Nucleus accumbens (tissue), 56 donors: ENCODE measurements at regions not wholly inside any gene's neighbourhood (a gene's known extent, or its start where the extent isn't known, plus 50 kb on each side); places are given as distances from the start of the nearest gene placed in this dataset.
"Not testable (repeated sequence)": the region's sequence is repeated elsewhere in the genome, so short reads cannot be mapped to it uniquely, and the experiment has no call there.

ENCODE experiments used
- DNase-seq, 56 donors: peaks; one replicate each; lab custom pipeline; 2025; lab: John Stamatoyannopoulos, UW

DNA sequence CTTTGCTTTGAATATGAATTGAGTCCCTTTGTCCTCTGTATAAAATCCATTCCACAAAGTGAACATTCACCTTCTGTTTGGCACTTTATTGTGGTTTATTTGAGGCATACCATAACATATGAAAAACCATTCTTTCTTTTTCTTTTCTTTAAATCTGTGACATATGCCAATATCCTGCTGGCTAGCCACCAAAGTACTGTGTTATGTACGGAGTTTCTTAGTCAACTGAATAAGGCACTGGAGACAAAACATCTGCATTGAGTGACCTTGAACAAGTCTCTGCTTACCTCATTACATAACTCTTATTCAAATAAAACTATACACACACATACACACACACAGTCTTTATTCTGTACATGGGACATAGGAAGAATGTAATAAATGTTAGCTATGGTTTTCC, 872.8 kb downstream of the C4orf33 start:
- no peak for DNase-seq

- no peak for DNase-seq
Observed at GRCh38 chr4:129970801-129971200, 874.8 kb downstream of the C4orf33 start.

GRCh38 chr4:129971419-129971818, 875.5 kb downstream of the C4orf33 start:
- no peak for DNase-seq

DNA sequence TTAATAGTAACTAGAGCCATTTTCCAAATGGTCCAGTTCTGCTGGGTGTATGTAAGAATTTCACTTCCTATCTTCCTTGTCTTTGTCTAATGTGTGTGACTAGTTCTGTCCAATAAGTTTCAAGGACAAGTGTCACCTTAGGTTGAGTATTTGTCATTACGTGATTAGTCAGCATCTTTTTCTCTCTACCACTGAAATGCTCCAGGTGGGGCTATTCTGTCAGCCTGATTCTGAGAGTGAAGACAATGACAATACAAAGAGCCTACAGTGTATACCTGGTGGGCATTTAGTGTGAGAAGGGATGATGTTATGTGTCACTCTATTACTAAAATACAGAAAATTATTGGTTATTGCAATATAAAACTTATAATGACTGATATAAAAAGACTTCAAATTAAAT, 876.3 kb downstream of the C4orf33 start:
- no peak for DNase-seq

DNA sequence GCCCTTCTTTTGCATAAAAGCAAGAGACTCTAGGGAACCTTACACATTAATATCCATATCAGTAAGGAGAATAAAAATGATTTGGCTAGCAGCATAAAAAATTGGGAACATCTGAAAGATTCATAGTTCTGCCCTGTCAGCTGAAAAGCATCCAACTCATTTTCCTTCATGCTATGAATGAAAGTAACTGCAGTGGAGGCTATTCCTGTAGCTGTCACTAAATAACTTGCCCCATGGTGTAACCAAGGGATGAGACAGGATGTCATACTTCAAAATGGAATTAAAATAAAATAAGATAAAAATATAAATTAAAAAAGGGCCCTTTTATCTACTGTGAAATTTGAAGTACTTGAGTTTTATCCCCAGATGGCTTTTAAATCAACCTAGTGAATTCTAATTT, 878.8 kb downstream of the C4orf33 start:
- no peak for DNase-seq

DNA sequence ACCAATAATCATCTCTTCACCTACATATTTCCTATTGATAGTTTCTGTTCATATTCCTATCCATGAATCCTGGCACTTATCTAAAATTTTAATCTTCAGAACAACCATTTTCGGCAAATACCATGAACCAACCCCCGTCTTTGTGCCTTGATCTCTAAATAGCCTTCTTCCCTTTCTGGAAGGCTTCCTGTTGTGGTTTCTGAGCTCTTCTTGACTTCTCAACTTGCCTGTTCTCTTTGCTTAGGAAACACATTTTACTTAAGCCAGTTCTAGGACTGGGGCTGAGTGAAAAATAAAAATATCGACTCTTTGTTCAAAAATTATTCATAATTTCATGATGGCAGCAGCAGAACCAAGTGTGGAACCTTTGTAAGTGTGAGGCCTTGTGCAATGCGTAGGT, 882.4 kb downstream of the C4orf33 start:
- no peak for DNase-seq

DNA sequence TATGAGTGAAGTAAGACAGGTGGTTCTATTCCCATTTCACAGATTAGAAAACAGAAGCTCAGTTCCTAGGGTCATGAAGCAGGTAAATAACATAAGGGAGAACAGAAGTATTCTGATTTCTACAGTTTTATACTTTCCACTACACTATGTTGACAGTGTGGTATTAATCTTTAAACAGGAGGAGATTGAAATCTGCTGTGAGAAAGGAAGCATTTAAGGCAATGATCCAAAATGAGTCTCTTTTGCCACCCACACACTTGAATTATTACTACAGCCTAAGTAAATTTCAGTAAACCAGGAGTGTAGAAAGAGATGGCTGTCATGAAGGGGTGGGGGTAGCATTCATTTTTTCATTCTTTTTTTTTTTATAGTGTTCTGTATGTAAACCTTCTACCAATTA, 893.0 kb downstream of the C4orf33 start:
- no peak for DNase-seq

DNA sequence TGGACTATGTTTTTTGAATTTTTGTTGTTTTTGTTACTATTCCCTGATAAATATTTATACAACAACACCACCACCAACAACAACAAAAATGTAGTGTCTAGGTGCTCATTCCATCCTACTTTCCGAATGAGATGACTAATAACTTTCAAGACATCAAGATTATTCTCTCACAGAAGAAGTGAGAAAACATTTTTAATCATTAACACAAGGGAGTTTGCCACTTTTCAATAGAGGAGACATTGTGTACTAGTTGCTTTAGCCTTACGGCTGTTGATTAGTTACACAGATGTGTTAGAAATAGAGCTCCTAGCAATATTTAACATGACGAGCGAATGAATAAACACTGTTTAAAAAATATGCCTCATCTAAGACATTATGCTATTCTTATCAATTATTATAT, 898.8 kb downstream of the C4orf33 start:
- no peak for DNase-seq

- no peak for DNase-seq
Observed at GRCh38 chr4:129998436-129999150, 902.6 kb downstream of the C4orf33 start.

DNA sequence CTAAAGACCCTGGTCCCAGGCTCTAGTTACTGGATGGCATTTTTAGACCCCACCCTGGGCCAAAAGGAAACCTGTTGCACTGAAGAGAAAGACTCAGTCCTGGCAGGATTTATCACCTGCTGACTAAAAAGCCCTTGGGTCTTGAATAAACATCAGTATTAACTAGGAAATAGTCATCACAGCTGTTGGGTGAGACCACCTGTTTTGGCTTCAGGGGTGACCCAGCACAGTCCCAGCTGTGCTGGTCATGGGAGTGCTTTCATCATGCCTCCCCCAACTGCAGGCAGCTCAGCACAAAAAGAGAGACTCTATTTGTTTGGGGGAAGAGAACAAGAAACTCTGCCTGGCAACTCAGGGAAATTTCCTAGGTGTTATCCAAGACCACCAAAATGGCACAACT, 903.2 kb downstream of the C4orf33 start:
- DNase-seq, result no peak

- DNase-seq, result no peak
Observed at GRCh38 chr4:130008461-130008860, 912.5 kb downstream of the C4orf33 start.

- DNase-seq, result not testable (repeated sequence)
Observed at GRCh38 chr4:130012806-130013205, 916.9 kb downstream of the C4orf33 start.

DNA sequence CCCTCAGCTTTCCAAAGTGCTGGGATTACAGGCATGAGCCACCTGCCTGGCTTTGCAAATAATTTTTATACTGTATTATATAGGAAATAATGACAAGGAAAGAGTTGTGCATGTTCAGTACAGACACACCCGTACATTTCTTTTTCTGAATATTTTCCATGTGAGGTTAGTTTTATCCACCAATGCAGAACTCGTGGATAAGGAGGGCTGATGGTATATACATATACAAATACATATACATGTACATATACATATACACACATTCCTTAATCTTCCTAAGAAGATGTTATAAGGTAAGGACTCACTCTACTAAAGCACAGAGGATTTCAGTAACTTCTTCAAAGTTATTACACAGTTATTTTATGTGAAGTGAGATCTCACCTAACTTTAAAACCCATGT, 925.8 kb downstream of the C4orf33 start:
- no peak for DNase-seq

GRCh38 chr4:130023088-130023487, 927.1 kb downstream of the C4orf33 start:
- DNase-seq, result no peak

- DNase-seq, result no peak
Observed at GRCh38 chr4:130025701-130026100, 929.7 kb downstream of the C4orf33 start.

- DNase-seq, result no peak
Observed at GRCh38 chr4:130026185-130026584, 930.2 kb downstream of the C4orf33 start.

GRCh38 chr4:130027973-130028372, 932.0 kb downstream of the C4orf33 start:
- DNase-seq, result no peak

DNA sequence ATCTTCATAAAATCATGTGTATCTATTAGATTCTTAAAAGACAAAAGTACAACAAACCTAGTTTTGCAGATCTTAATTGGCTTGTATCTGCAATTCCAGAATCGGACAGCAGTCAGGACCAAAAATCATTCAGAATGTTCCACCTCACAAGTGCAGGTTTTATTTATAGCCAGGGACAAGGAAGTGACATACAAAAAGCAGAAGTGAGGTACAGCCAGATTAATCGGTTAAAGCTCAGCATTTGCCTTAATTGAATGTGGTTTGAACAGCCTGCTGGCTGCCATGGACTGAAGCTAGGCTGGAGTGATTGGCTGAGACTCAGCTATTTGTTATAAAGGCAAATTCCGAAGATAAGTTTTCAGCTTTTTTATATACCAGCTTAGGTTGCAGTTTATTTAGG, 932.6 kb downstream of the C4orf33 start:
- DNase-seq, result no peak

DNA sequence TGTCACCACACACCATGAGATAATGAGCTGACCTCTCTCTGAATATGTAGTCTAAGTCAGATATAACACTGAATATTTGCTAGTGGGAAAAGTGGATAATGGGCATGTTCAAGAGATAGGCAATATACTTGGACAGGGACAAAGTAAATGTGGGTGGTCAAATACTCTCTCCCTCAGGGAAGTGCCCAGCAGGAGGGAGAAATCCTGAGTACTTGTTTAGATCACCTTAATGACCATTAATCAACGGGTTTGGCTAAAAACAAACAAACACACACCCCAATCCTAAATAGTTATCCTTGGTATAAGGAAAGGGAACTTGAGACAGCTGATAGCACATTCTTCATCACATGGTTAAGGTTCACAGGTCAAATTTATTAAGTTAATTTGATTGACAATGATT, 933.5 kb downstream of the C4orf33 start:
- no peak for DNase-seq

GRCh38 chr4:130031858-130032257, 935.9 kb downstream of the C4orf33 start:
- DNase-seq, result no peak

- DNase-seq, result not testable (repeated sequence)
Observed at GRCh38 chr4:130033657-130034056, 937.7 kb downstream of the C4orf33 start.

GRCh38 chr4:130034876-130035275, 938.9 kb downstream of the C4orf33 start:
- DNase-seq, result no peak

GRCh38 chr4:130035391-130035790, 939.4 kb downstream of the C4orf33 start:
- no peak for DNase-seq
